H1 (cell line): ENCODE measurements at regions not wholly inside any gene's neighbourhood (a gene's known extent, or its start where the extent isn't known, plus 50 kb on each side); places are given as distances from the start of the nearest gene placed in this dataset.

Source experiments
- CTCF ChIA-PET: fragments of 300-600 bp; sonication (Branson Sonifier 250); formaldehyde crosslinking; loops from one replicate; lab custom pipeline; 2021; ENCODE audit not compliant: partially characterized antibody; lab: Charles Lee
- POLR2A ChIA-PET: fragments of 300-600 bp; sonication (Branson Sonifier 250); formaldehyde crosslinking; loops from one replicate; lab custom pipeline; 2021; ENCODE audit warnings: inconsistent platforms; ENCODE audit not compliant: partially characterized antibody; lab: Charles Lee
- DNase-seq, 2 experiments: peaks; one replicate each; pipeline versions ENCODE4 v3.0.0 to v3.0.0-alpha.2; 2010 to 2022; ENCODE audit warnings: low spot score in 2 of 2, low read depth in 1 of 2, mixed read lengths in 1 of 2
- FAIRE-seq: peaks from 2 replicates; lab custom pipeline; 2011; peaks lifted over from hg19 to GRCh38; lab: Jason Lieb, UNC
- H2AFZ ChIP-seq: 2 replicates; pipeline ENCODE4 v1.8.1; 2012; ENCODE audit warnings: low read length, inconsistent platforms
- H2AK5ac ChIP-seq: 2 replicates; pipeline ENCODE4 v1.6.1; 2013; ENCODE audit warnings: low read depth, low read length
- H2BK120ac ChIP-seq: replicated peaks from 2 replicates; pipeline ENCODE3; 2013; ENCODE audit warnings: low read depth, low read length, inconsistent platforms
- H2BK12ac ChIP-seq: 2 replicates; pipeline ENCODE4 v1.6.1; 2013; ENCODE audit warnings: low read depth, low read length
- H2BK15ac ChIP-seq: 2 replicates; pipeline ENCODE4 v1.6.1; 2013; ENCODE audit warnings: low read length
- H2BK20ac ChIP-seq: 2 replicates; pipeline ENCODE4 v1.6.1; 2013; ENCODE audit warnings: low read length
- H2BK5ac ChIP-seq: 2 replicates; pipeline ENCODE4 v1.6.1; 2013; ENCODE audit warnings: low read depth, low read length
- H3K14ac ChIP-seq: 2 replicates; pipeline ENCODE4 v1.6.1; 2013; ENCODE audit warnings: inconsistent platforms; ENCODE audit not compliant: insufficient read length
- H3K18ac ChIP-seq: 2 replicates; pipeline ENCODE4 v1.6.1; 2013; ENCODE audit warnings: low read length; ENCODE audit errors: extremely low read depth
- H3K23ac ChIP-seq: 2 replicates; pipeline ENCODE4 v1.6.1; 2013; ENCODE audit warnings: inconsistent platforms; ENCODE audit not compliant: insufficient read length
- H3K23me2 ChIP-seq: 2 replicates; pipeline ENCODE4 v1.6.1; 2013; ENCODE audit warnings: low read depth, low read length
- H3K27ac ChIP-seq: 2 replicates; pipeline ENCODE4 v1.6.1; 2011; ENCODE audit warnings: low read depth, low read length, inconsistent platforms
- H3K27me3 ChIP-seq, 4 experiments: replicated peaks in 1 of 4; 1 replicate in 1 of 4; 2 replicates in 3 of 4; pipeline versions ENCODE4 v1.6.1 to v1.8.1; 2011 to 2013; ENCODE audit warnings: low read length in 3 of 4, mild to moderate bottlenecking in 3 of 4, inconsistent platforms in 2 of 4, mixed read lengths in 2 of 4, moderate library complexity in 1 of 4; ENCODE audit not compliant: control insufficient read depth in 3 of 4, insufficient read depth in 3 of 4; ENCODE audit errors: extremely low read depth in 1 of 4
- H3K36me3 ChIP-seq, 4 experiments: 2 replicates each; pipeline versions ENCODE4 v1.6.1 to v1.8.1; 2011 to 2013; ENCODE audit warnings: mild to moderate bottlenecking in 4 of 4, low read length in 3 of 4, moderate library complexity in 2 of 4, control low read depth in 1 of 4, inconsistent platforms in 1 of 4; ENCODE audit not compliant: insufficient read depth in 4 of 4, control insufficient read depth in 2 of 4
- H3K4ac ChIP-seq: replicated peaks from 2 replicates; pipeline ENCODE3; 2013; ENCODE audit warnings: low read length, low read depth, mixed read lengths, inconsistent platforms; ENCODE audit not compliant: insufficient read length
- H3K4me1 ChIP-seq, 4 experiments: replicated peaks in 1 of 4; 1 replicate in 1 of 4; 2 replicates in 3 of 4; pipeline versions ENCODE4 v1.6.1 to v1.8.1; 2011 to 2013; ENCODE audit warnings: low read length in 3 of 4, inconsistent platforms in 2 of 4, mixed read lengths in 1 of 4; ENCODE audit not compliant: insufficient read depth in 4 of 4, control insufficient read depth in 3 of 4
- H3K4me2 ChIP-seq, 2 experiments: 2 replicates each; pipeline versions ENCODE4 v1.6.1 to v1.8.1; 2011 to 2013; ENCODE audit warnings: low read depth in 2 of 2, low read length in 2 of 2, control low read depth in 1 of 2, inconsistent platforms in 1 of 2, mild to moderate bottlenecking in 1 of 2; ENCODE audit not compliant: insufficient read depth in 1 of 2
- H3K4me3 ChIP-seq, 4 experiments: fragments of 200-600, 300-600 bp in 1 of 4; sonication (generic), shearing (Covaris generic), sonication (Bioruptor Twin) in 1 of 4; 2 replicates each; pipeline versions ENCODE4 v1.5.1 to v1.8.1; 2011 to 2016; ENCODE audit warnings: low read length in 4 of 4, low read depth in 3 of 4, control low read depth in 2 of 4, inconsistent platforms in 2 of 4, mild to moderate bottlenecking in 2 of 4, mixed read lengths in 1 of 4, moderate library complexity in 1 of 4; ENCODE audit not compliant: insufficient read depth in 2 of 4; ENCODE audit errors: extremely low read depth in 1 of 4
- H3K56ac ChIP-seq: replicated peaks from 2 replicates; pipeline ENCODE3; 2013; ENCODE audit warnings: low read depth, mild to moderate bottlenecking, mixed read lengths, low read length, inconsistent platforms; ENCODE audit not compliant: insufficient read length
- H3K79me1 ChIP-seq: 2 replicates; pipeline ENCODE4 v1.6.1; 2013; ENCODE audit warnings: low read depth, low read length, control low read depth
- H3K79me2 ChIP-seq, 2 experiments: 2 replicates each; pipeline versions ENCODE4 v1.6.1 to v1.8.1; 2012 to 2013; ENCODE audit warnings: low read length in 2 of 2, mild to moderate bottlenecking in 2 of 2, inconsistent platforms in 1 of 2; ENCODE audit not compliant: insufficient read depth in 2 of 2, control insufficient read depth in 1 of 2
- H3K9ac ChIP-seq, 4 experiments: replicated peaks in 1 of 4; 1 replicate in 1 of 4; 2 replicates in 3 of 4; pipeline versions ENCODE4 v1.6.1 to v1.8.1; 2011 to 2013; ENCODE audit warnings: low read depth in 3 of 4, low read length in 3 of 4, control low read depth in 2 of 4, mild to moderate bottlenecking in 2 of 4, moderate library complexity in 2 of 4, inconsistent platforms in 1 of 4; ENCODE audit errors: extremely low read depth in 1 of 4
- H3K9me3 ChIP-seq, 2 experiments: 2 replicates each; pipeline versions ENCODE4 v1.6.1 to v1.8.1; 2012 to 2013; ENCODE audit warnings: mild to moderate bottlenecking in 2 of 2, moderate library complexity in 2 of 2, control low read depth in 1 of 2, inconsistent platforms in 1 of 2, low read depth in 1 of 2, low read length in 1 of 2, mixed read lengths in 1 of 2; ENCODE audit not compliant: insufficient read depth in 2 of 2
- H4K20me1 ChIP-seq, 2 experiments: replicated peaks in 1 of 2; 2 replicates each; pipeline versions ENCODE3 to v1.8.1; 2011 to 2013; ENCODE audit warnings: inconsistent platforms in 2 of 2, low read length in 2 of 2, mild to moderate bottlenecking in 1 of 2; ENCODE audit not compliant: insufficient read depth in 2 of 2, control insufficient read depth in 1 of 2
- H4K5ac ChIP-seq: 2 replicates; pipeline ENCODE4 v1.6.1; 2013; ENCODE audit warnings: low read length, low read depth, mixed read lengths, inconsistent platforms; ENCODE audit not compliant: insufficient read length
- H4K8ac ChIP-seq: 2 replicates; pipeline ENCODE4 v1.8.0; 2013; ENCODE audit warnings: mild to moderate bottlenecking, moderate library complexity, low read length, inconsistent platforms; ENCODE audit not compliant: insufficient read depth; ENCODE audit errors: extremely low read depth
- H4K91ac ChIP-seq: replicated peaks from 2 replicates; pipeline ENCODE3; 2013; ENCODE audit warnings: low read length, mixed read lengths, inconsistent platforms; ENCODE audit not compliant: insufficient read length
- ASH2L ChIP-seq: fragments of 200-600, 300-600 bp; sonication (generic); IDR thresholded peaks from one replicate; pipeline ENCODE4 v1.7.1; 2017; ENCODE audit warnings: low read length
- BCL11A ChIP-seq, 2 experiments: IDR thresholded peaks; one replicate each; pipeline ENCODE4 v1.6.1; 2011; ENCODE audit warnings: low read depth in 2 of 2, low read length in 2 of 2, mild to moderate bottlenecking in 2 of 2
- CEBPB ChIP-seq: IDR thresholded peaks from 2 replicates; pipeline ENCODE4 v1.6.1; 2012; ENCODE audit warnings: low read depth, low read length
- CTBP2 ChIP-seq: IDR thresholded peaks from 2 replicates; pipeline ENCODE4 v1.7.0; 2011; ENCODE audit warnings: borderline replicate concordance, mild to moderate bottlenecking, moderate library complexity, mixed read lengths, low read length; ENCODE audit not compliant: insufficient read depth, insufficient read length
- CTCF ChIP-seq, 3 experiments: IDR thresholded peaks; 1 replicate in 2 of 3; 2 replicates in 1 of 3; pipeline versions ENCODE4 v1.5.1 to v1.6.1; 2011; ENCODE audit warnings: low read length in 3 of 3, mild to moderate bottlenecking in 3 of 3, inconsistent platforms in 2 of 3, low read depth in 1 of 3, moderate library complexity in 1 of 3; ENCODE audit not compliant: insufficient read depth in 1 of 3; ENCODE audit errors: control extremely low read depth in 1 of 3
- EP300 ChIP-seq, 2 experiments: IDR thresholded peaks; 1 replicate in 1 of 2; 2 replicates in 1 of 2; pipeline ENCODE4 v1.6.1; 2011 to 2012; ENCODE audit warnings: low read depth in 2 of 2, low read length in 2 of 2, mild to moderate bottlenecking in 2 of 2, borderline replicate concordance in 1 of 2, inconsistent platforms in 1 of 2, moderate library complexity in 1 of 2
- NANOG ChIP-seq: IDR thresholded peaks from 2 replicates; pipeline ENCODE4 v1.6.1; 2011; ENCODE audit warnings: low read length, low read depth, mild to moderate bottlenecking, inconsistent platforms; ENCODE audit not compliant: insufficient read depth, poor library complexity, severe bottlenecking
- RAD21 ChIP-seq, 2 experiments: IDR thresholded peaks in 1 of 2; conservative IDR thresholded peaks in 1 of 2; 2 replicates each; pipeline ENCODE4 v1.6.1; 2011; ENCODE audit warnings: low read depth in 2 of 2, low read length in 2 of 2, improper control_type of control experiment in 1 of 2, inconsistent platforms in 1 of 2, mild to moderate bottlenecking in 1 of 2, moderate library complexity in 1 of 2
- RXRA ChIP-seq: IDR thresholded peaks from 2 replicates; pipeline ENCODE4 v1.6.1; 2011; ENCODE audit warnings: low read depth, mild to moderate bottlenecking, low read length, moderate library complexity; ENCODE audit not compliant: insufficient read depth
- TBP ChIP-seq: IDR thresholded peaks from 2 replicates; pipeline ENCODE4 v1.6.1; 2011; ENCODE audit warnings: low read depth, low read length, improper control_type of control experiment
- TEAD4 ChIP-seq: IDR thresholded peaks from 2 replicates; pipeline ENCODE4 v1.6.1; 2012; ENCODE audit warnings: low read depth, low read length, inconsistent platforms, mixed read lengths
- WGBS, 2 experiments: shearing (Covaris generic) in 1 of 2; methylation state at CpG; one replicate each; pipeline versions ENCODE4 v1.1.6 to v1.1.7; 2013 to 2015; ENCODE audit warnings: low lambda C conversion rate in 2 of 2, mixed read lengths in 2 of 2, inconsistent platforms in 1 of 2, low coverage in 1 of 2, missing lambda C conversion rate in 1 of 2; ENCODE audit not compliant: insufficient replicate concordance in 2 of 2, insufficient coverage in 1 of 2, insufficient read length in 1 of 2; ENCODE audit errors: extremely low coverage in 1 of 2, missing lambda C conversion rate in 1 of 2; 5-methylcytosine and 5-hydroxymethylcytosine counted together

- Histone ChIP-seq H2BK20ac (no peak overlapping the region), H3K79me1 (no peaks in the 10 kb centered on the region), H3K56ac (no peak overlapping the region), H3K18ac (no peak overlapping the region), H3K23ac (no peak overlapping the region), H2BK15ac (no peak overlapping the region), H4K20me1 (no peaks in the 10 kb centered on the region), H3K4ac (no peak overlapping the region), H4K5ac (no peak overlapping the region), H3K9ac (no peak overlapping the region), H3K36me3 (no peaks in the 10 kb centered on the region), H2AFZ (no peak overlapping the region), H3K14ac (no peak overlapping the region), H3K79me2 (no peaks in the 10 kb centered on the region), H4K8ac (no peak overlapping the region), H3K27ac (no peak overlapping the region), H3K27me3 (no peaks in the 10 kb centered on the region), H2BK120ac (no peak overlapping the region), H3K23me2 (no peaks in the 10 kb centered on the region), H2BK12ac (no peak overlapping the region), H3K4me1 (no peaks in the 10 kb centered on the region), H3K9me3 (peaks cover 3 to 4% of the 10 kb centered on the region in 2 experiments; a peak in 2 of 4 replicates), H2AK5ac (no peak overlapping the region), H2BK5ac (no peak overlapping the region), H3K4me2 (no peak overlapping the region), H4K91ac (no peak overlapping the region), H3K4me3 (no peak overlapping the region)
- CTCF ChIA-PET = interaction anchor here (0.7 to 1.8 kb wide), 4 partner anchors 11 to 121 kb away, joined by 3 to 4 read pairs (median 4); no protein-coding TSS in a partner anchor
- no peak for FAIRE-seq
- POLR2A ChIA-PET = no interaction called here
- DNase-seq = no peak
- WGBS, 2 experiments = 86% methylated on average over 1 of the region's 1 CpG; no CpG with 5 or more reads in 1 of the 2 experiments
- TF ChIP-seq BCL11A (IDR thresholded peaks at IDR 0.05; ENCODE audit: low read depth in 2 of 2, low read length in 2 of 2) (no peak), RXRA (no peak), TBP (no peak), NANOG (no peak), CEBPB (no peak), EP300 (IDR thresholded peaks at IDR 0.05; ENCODE audit: borderline replicate concordance in 1 of 2, low read depth in 2 of 2, low read length in 2 of 2) (no peak), RAD21 (IDR thresholded peaks at IDR 0.05 in 1 of 2, conservative IDR thresholded peaks at IDR 0.05 in 1 of 2; ENCODE audit: low read depth in 2 of 2, low read length in 2 of 2) (peak in 1 of 2 experiments; percentile 43; a peak in 3 of 4 replicates), CTBP2 (no peak), CTCF (IDR thresholded peaks at IDR 0.05; ENCODE audit: control extremely low read depth in 1 of 3, insufficient read depth in 1 of 3, low read depth in 1 of 3, low read length in 3 of 3) (peak in 1 of 3 experiments; percentile 6; a peak in 1 of 4 replicates), TEAD4 (no peak), ASH2L (no peak)
These were observed 580.1 kb upstream of the SEL1L start for GRCh38 chr14:82113710-82114109.
